ENCODE measurements at regions not wholly inside any gene's neighbourhood (a gene's known extent, or its start where the extent isn't known, plus 50 kb on each side); places are given as distances from the start of the nearest gene placed in this dataset.
"Not testable (repeated sequence)": the region's sequence is repeated elsewhere in the genome, so short reads cannot be mapped to it uniquely, and the experiment has no call there.

DNA sequence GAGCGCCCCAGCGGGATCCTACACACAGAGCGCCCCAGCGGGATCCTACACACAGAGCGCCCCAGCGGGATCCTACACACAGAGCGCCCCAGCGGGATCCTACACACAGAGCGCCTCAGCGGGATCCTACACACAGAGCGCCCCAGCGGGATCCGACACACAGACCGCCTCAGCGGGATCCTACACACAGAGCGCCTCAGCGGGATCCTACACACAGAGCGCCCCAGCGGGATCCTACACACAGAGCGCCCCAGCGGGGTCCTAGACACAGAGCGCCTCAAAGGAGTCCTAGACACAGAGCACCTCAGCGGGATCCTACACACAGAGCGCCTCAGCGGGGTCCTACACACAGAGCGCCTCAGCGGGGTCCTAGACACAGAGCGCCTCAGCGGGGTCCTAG, 1352.7 kb downstream of the GATA3 start:
- H3K4me3 ChIP-seq; H3K36me3 ChIP-seq; DNase-seq (ENCODE audit: extremely low spot score in 2 of 2); H3K27ac ChIP-seq; H3K9me3 ChIP-seq; H3K4me1 ChIP-seq; intact Hi-C loops (cut with DNase I); H3K27me3 ChIP-seq: not testable (repeated sequence)

- H3K9me3 ChIP-seq = no peaks in the 10 kb centered on the region
- DNase-seq (ENCODE audit: extremely low spot score in 2 of 2) = no peak
- no peaks in the 10 kb centered on the region for H3K27me3 ChIP-seq
- H3K4me3 ChIP-seq = no peak overlapping the region
- intact Hi-C loops (cut with DNase I) = no loop called here
- no peaks in the 10 kb centered on the region for H3K36me3 ChIP-seq
- H3K27ac ChIP-seq = no peak overlapping the region
- TF ChIP-seq POLR2AphosphoS5 (IDR thresholded peaks at IDR 0.05; ENCODE audit: insufficient read depth in 1 of 2, low read depth in 1 of 2) = no peak
- no peak for TF ChIP-seq POLR2A (IDR thresholded peaks at IDR 0.05)
- TF ChIP-seq, protein P1, sequence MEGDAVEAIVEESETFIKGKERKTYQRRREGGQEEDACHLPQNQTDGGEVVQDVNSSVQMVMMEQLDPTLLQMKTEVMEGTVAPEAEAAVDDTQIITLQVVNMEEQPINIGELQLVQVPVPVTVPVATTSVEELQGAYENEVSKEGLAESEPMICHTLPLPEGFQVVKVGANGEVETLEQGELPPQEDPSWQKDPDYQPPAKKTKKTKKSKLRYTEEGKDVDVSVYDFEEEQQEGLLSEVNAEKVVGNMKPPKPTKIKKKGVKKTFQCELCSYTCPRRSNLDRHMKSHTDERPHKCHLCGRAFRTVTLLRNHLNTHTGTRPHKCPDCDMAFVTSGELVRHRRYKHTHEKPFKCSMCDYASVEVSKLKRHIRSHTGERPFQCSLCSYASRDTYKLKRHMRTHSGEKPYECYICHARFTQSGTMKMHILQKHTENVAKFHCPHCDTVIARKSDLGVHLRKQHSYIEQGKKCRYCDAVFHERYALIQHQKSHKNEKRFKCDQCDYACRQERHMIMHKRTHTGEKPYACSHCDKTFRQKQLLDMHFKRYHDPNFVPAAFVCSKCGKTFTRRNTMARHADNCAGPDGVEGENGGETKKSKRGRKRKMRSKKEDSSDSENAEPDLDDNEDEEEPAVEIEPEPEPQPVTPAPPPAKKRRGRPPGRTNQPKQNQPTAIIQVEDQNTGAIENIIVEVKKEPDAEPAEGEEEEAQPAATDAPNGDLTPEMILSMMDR (IDR thresholded peaks at IDR 0.05) = no peak
- no peaks in the 10 kb centered on the region for H3K4me1 ChIP-seq
Measured at GRCh38 chr10:9416331-9416730, 1361.8 kb downstream of the GATA3 start.

- no peaks in the 10 kb centered on the region for H3K36me3 ChIP-seq
- H3K9me3 ChIP-seq = no peaks in the 10 kb centered on the region
- no peaks in the 10 kb centered on the region for H3K4me1 ChIP-seq
- H3K4me3 ChIP-seq = no peak overlapping the region
- intact Hi-C loops (cut with DNase I) = no loop called here
- no peaks in the 10 kb centered on the region for H3K27me3 ChIP-seq
- TF ChIP-seq POLR2AphosphoS5 (IDR thresholded peaks at IDR 0.05; ENCODE audit: insufficient read depth in 1 of 2, low read depth in 1 of 2) = no peak
- no peak for TF ChIP-seq POLR2A (IDR thresholded peaks at IDR 0.05)
- TF ChIP-seq, protein P1 (IDR thresholded peaks at IDR 0.05) = no peak
- no peak overlapping the region for H3K27ac ChIP-seq
- DNase-seq (ENCODE audit: extremely low spot score in 2 of 2) = no peak
Measured at GRCh38 chr10:9419757-9420156, 1365.3 kb downstream of the GATA3 start.

GRCh38 chr10:9427209-9427608, 1372.7 kb downstream of the GATA3 start:
- no peaks in the 10 kb centered on the region for H3K4me1 ChIP-seq
- intact Hi-C loops (cut with DNase I) = no loop called here
- H3K4me3 ChIP-seq = no peak overlapping the region
- no peak for DNase-seq (ENCODE audit: extremely low spot score in 2 of 2)
- TF ChIP-seq POLR2AphosphoS5 (IDR thresholded peaks at IDR 0.05; ENCODE audit: insufficient read depth in 1 of 2, low read depth in 1 of 2) (no peak), POLR2A (IDR thresholded peaks at IDR 0.05) (no peak)
- TF ChIP-seq, protein P1 (IDR thresholded peaks at IDR 0.05) = no peak
- no peaks in the 10 kb centered on the region for H3K36me3 ChIP-seq
- H3K9me3 ChIP-seq = no peaks in the 10 kb centered on the region
- no peaks in the 10 kb centered on the region for H3K27me3 ChIP-seq
- no peak overlapping the region for H3K27ac ChIP-seq

DNA sequence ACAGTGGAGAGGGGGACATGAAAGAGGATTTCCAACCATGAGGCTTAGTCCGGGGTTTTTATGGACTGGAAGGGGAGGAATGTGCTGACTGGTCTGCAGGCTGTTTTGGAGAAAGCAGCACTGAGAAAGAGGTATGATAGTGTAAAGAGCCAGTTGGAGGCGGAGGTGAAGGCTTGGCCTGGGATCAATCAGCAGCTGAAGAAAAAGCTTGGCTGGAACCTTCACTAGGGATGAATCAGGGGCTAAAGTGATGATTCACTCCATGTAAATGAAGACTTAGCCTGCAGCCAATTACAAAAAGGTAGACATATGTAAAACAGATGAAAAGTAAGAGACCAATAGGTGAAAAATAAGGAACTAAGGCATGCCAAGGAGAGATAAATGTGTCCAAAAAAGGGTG, 1382.6 kb downstream of the GATA3 start:
- no peak for DNase-seq (ENCODE audit: extremely low spot score in 2 of 2)
- Histone ChIP-seq H3K9me3 (no peaks in the 10 kb centered on the region), H3K4me1 (no peaks in the 10 kb centered on the region), H3K27ac (no peak overlapping the region), H3K4me3 (no peak overlapping the region), H3K36me3 (no peaks in the 10 kb centered on the region), H3K27me3 (no peaks in the 10 kb centered on the region)
- intact Hi-C loops (cut with DNase I) = no loop called here
- TF ChIP-seq POLR2A (IDR thresholded peaks at IDR 0.05) (no peak), POLR2AphosphoS5 (IDR thresholded peaks at IDR 0.05; ENCODE audit: insufficient read depth in 1 of 2, low read depth in 1 of 2) (no peak)
- TF ChIP-seq, protein P1 (IDR thresholded peaks at IDR 0.05) = no peak

GRCh38 chr10:9443758-9444157, 1389.3 kb downstream of the GATA3 start:
- Histone ChIP-seq H3K4me1 (no peaks in the 10 kb centered on the region), H3K9me3 (no peaks in the 10 kb centered on the region), H3K4me3 (no peak overlapping the region), H3K36me3 (no peaks in the 10 kb centered on the region), H3K27me3 (no peaks in the 10 kb centered on the region), H3K27ac (no peak overlapping the region)
- TF ChIP-seq POLR2A (IDR thresholded peaks at IDR 0.05) (no peak), POLR2AphosphoS5 (IDR thresholded peaks at IDR 0.05; ENCODE audit: insufficient read depth in 1 of 2, low read depth in 1 of 2) (no peak)
- TF ChIP-seq, protein P1 (IDR thresholded peaks at IDR 0.05) = no peak
- DNase-seq (ENCODE audit: extremely low spot score in 2 of 2) = no peak
- intact Hi-C loops (cut with DNase I) = no loop called here
